CD8-positive, alpha-beta memory T cell (primary cell): ENCODE measurements at regions not wholly inside any gene's neighbourhood (a gene's known extent, or its start where the extent isn't known, plus 50 kb on each side); places are given as distances from the start of the nearest gene placed in this dataset.
"Not testable (repeated sequence)": the region's sequence is repeated elsewhere in the genome, so short reads cannot be mapped to it uniquely, and the experiment has no call there.

ENCODE experiments used
- CTCF ChIA-PET: fragments of 350-600 bp; sonication (Branson Sonifier 250); formaldehyde crosslinking; loops from one replicate; lab custom pipeline; 2021; ENCODE audit warnings: antibody characterized with exemption; lab: Charles Lee
- POLR2A ChIA-PET: fragments of 350-600 bp; sonication (Branson Sonifier 250); formaldehyde crosslinking; loops from one replicate; lab custom pipeline; 2021; ENCODE audit warnings: antibody characterized with exemption; lab: Charles Lee
- DNase-seq, 5 donors: peaks; one replicate each; pipeline versions ENCODE4 v3.0.0 to v3.0.0-alpha.2; 2020 to 2022; ENCODE audit warnings: mixed read lengths in 1 of 5
- H3K27ac ChIP-seq: one replicate; pipeline ENCODE4 v1.7.0; 2013; ENCODE audit warnings: low read depth, mild to moderate bottlenecking, low read length, moderate library complexity
- H3K27me3 ChIP-seq: 2 replicates; pipeline ENCODE4 v1.7.0; 2013; ENCODE audit warnings: low read length, mild to moderate bottlenecking; ENCODE audit not compliant: insufficient read depth, poor library complexity, severe bottlenecking
- H3K36me3 ChIP-seq: 2 replicates; pipeline ENCODE4 v1.7.0; 2013; ENCODE audit warnings: mild to moderate bottlenecking, low read length, moderate library complexity; ENCODE audit not compliant: insufficient read depth
- H3K4me1 ChIP-seq: 2 replicates; pipeline ENCODE4 v1.7.0; 2013; ENCODE audit warnings: mild to moderate bottlenecking, low read length, moderate library complexity; ENCODE audit not compliant: insufficient read depth
- H3K4me3 ChIP-seq: 2 replicates; pipeline ENCODE4 v1.7.0; 2013; ENCODE audit warnings: mild to moderate bottlenecking, low read length
- H3K9me3 ChIP-seq: 2 replicates; pipeline ENCODE4 v1.7.0; 2013; ENCODE audit warnings: mild to moderate bottlenecking, low read length
- H3K27ac Mint-ChIP-seq, 8 donors: one replicate each; pipeline ENCODE4 v1.8.0; 2020 to 2021; ENCODE audit warnings: mixed read lengths in 8 of 8, mild to moderate bottlenecking in 6 of 8, inconsistent platforms in 3 of 8, moderate library complexity in 3 of 8
- H3K27me3 Mint-ChIP-seq, 2 donors: one replicate each; pipeline ENCODE4 v1.8.0; 2020 to 2021; ENCODE audit warnings: mixed read lengths in 2 of 2, mild to moderate bottlenecking in 1 of 2, moderate library complexity in 1 of 2
- H3K36me3 Mint-ChIP-seq, 3 donors: one replicate each; pipeline ENCODE4 v1.8.0; 2020 to 2021; ENCODE audit warnings: mixed read lengths in 3 of 3, inconsistent platforms in 1 of 3, mild to moderate bottlenecking in 1 of 3
- H3K4me1 Mint-ChIP-seq, 3 donors: one replicate each; pipeline ENCODE4 v1.8.0; 2020 to 2021; ENCODE audit warnings: mixed read lengths in 3 of 3, inconsistent platforms in 1 of 3, mild to moderate bottlenecking in 1 of 3
- H3K4me3 Mint-ChIP-seq, 7 donors: one replicate each; pipeline ENCODE4 v1.8.0; 2020 to 2021; ENCODE audit warnings: mixed read lengths in 7 of 7, mild to moderate bottlenecking in 6 of 7, moderate library complexity in 4 of 7, inconsistent platforms in 2 of 7
- H3K9me3 Mint-ChIP-seq, 5 donors: one replicate each; pipeline ENCODE4 v1.8.0; 2020 to 2022; ENCODE audit warnings: mixed read lengths in 5 of 5, mild to moderate bottlenecking in 3 of 5, moderate library complexity in 2 of 5, inconsistent platforms in 1 of 5

GRCh38 chr5:179453616-179454015 is 96.7 kb upstream of the RUFY1 start:
- H3K36me3 ChIP-seq: no peaks in the 10 kb centered on the region
- Mint-ChIP-seq H3K27ac (no peak overlapping the region), H3K4me3 (no peak overlapping the region), H3K4me1 (no peaks in the 10 kb centered on the region), H3K36me3 (no peaks in the 10 kb centered on the region), H3K27me3 (peaks cover 8 to 18% of the 10 kb centered on the region in 2 donors), H3K9me3 (peaks cover 3 to 12% (median 6%) of the 10 kb centered on the region in 5 donors)
- CTCF ChIA-PET: no interaction called here
- DNase-seq: no peak
- H3K9me3 ChIP-seq: peaks cover 6% of the 10 kb centered on the region
- H3K27ac ChIP-seq: no peak overlapping the region
- POLR2A ChIA-PET: no interaction called here
- H3K4me1 ChIP-seq: no peaks in the 10 kb centered on the region
- no peaks in the 10 kb centered on the region for H3K27me3 ChIP-seq
- H3K4me3 ChIP-seq: no peak overlapping the region

DNA sequence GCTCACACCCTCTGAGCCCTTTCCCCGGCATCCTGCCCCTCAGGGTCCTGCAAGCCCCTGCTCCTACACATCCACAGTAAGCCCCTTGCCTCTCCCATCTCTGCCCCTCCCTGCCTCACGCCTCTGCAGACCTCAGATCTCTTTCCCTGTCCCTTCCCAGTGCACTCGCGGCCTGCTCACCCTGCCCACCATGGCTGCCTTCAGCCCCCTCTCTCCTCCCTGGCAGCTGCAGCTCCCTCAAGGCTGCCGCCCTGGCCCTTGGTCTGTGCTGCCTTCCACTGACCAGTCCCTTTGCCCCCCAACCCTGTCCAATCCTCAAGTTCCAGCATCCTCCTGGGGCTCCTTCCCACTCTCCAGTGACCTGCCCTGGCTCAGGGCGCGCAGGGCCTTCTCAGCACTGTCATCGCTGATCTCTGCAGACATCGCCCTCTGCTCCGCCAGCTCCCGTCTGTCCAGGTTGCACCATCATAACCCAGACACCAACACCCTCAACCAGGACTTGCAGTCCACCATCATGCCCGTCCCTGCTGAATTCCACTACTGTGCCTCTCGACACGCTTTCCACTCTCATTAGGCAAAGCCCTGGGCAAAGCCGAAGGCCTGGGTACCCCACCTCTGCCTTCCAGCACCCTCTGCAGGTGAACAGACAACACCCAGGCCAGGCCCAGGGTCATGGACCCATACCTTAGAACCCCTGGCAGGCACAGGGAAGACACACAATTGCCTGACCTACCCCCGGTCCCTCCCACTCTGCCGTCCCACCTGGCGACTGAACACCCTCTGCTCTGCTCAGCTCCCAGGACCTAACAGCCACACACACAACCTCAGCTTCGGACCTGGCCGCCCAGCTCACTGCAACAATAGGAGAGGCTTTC is 97.8 kb upstream of the RUFY1 start:
- no peak for DNase-seq
- Histone ChIP-seq H3K36me3 (no peaks in the 10 kb centered on the region), H3K27ac (no peak overlapping the region), H3K27me3 (no peaks in the 10 kb centered on the region), H3K4me3 (no peak overlapping the region), H3K9me3 (peaks cover 6% of the 10 kb centered on the region), H3K4me1 (no peaks in the 10 kb centered on the region)
- Mint-ChIP-seq H3K4me1 (no peaks in the 10 kb centered on the region), H3K27ac (no peak overlapping the region), H3K9me3 (peaks cover 3 to 12% (median 5%) of the 10 kb centered on the region in 5 donors), H3K36me3 (no peaks in the 10 kb centered on the region), H3K4me3 (no peak overlapping the region), H3K27me3 (peaks cover 8 to 18% of the 10 kb centered on the region in 2 donors)
- CTCF ChIA-PET: no interaction called here
- POLR2A ChIA-PET: no interaction called here

DNA sequence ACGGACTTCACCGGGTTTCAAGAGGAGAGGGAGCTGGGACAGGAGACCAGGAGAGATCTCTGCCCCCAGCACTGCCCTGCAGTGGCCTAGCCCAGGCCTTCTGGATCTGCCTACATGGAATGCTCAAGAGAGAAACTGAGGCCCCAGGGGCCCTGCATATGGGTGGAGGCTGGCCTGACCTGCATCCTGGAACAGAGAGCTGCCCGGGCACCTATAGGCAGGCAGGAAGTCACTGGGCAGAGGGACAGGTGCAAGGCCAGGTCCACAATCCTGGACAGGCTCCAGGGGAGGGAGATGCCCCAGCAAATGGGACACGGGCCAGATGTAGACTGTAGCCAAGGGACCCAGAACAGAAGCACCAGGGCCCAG is 98.5 kb upstream of the RUFY1 start:
- H3K9me3 Mint-ChIP-seq: peaks cover 3 to 12% (median 5%) of the 10 kb centered on the region in 5 donors
- no peak overlapping the region for H3K27ac ChIP-seq
- H3K36me3 Mint-ChIP-seq: no peaks in the 10 kb centered on the region

DNA sequence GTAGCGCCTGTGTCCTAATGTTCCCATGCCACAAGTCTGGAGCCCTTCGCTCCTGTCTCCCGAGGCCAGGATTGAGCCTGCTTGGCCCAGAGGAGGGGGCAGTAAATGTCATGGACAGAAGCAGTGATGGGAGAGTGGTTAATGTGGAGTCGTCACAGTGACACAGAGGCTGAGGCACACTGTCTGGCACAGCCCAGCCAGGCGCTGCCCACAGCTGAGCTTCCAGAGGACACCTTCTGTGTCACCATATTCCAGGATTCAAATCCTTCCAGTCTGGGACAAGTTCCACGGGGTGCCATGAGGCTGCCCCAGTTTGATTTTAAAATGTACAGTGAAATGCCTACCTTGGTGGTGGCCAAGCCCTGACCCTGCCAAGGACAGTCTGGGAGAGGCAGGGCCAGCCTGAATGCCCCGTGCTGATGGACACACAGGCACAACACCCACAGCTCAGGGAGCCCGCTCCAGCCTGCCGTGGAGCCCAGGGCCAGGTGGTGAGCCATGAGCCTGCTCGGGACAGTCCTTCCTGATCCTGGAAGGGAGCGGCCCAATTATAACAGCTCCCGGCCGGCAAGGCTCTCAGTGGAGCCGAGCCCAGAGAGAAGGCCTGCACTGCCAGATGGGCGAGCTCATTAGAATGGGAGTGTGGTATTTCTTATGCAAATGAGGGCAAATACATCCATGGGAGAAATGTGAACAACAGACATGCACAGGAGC is 99.1 kb upstream of the RUFY1 start:
- ChIA-PET POLR2A (no interaction called here), CTCF (no interaction called here)
- H3K36me3 ChIP-seq: no peaks in the 10 kb centered on the region
- Mint-ChIP-seq H3K4me3 (no peak overlapping the region), H3K27me3 (peaks cover 8 to 18% of the 10 kb centered on the region in 2 donors), H3K9me3 (peaks cover 0 to 12% (median 3%) of the 10 kb centered on the region in 5 donors), H3K27ac (no peak overlapping the region), H3K36me3 (no peaks in the 10 kb centered on the region), H3K4me1 (no peaks in the 10 kb centered on the region)
- no peak overlapping the region for H3K27ac ChIP-seq
- no peaks in the 10 kb centered on the region for H3K27me3 ChIP-seq
- H3K4me3 ChIP-seq: no peak overlapping the region
- no peak for DNase-seq
- H3K4me1 ChIP-seq: no peaks in the 10 kb centered on the region
- peaks cover 6% of the 10 kb centered on the region for H3K9me3 ChIP-seq

More for the DNA sequence above, 98.5 kb upstream of the RUFY1 start:
- H3K36me3 ChIP-seq: no peaks in the 10 kb centered on the region
- no peak for DNase-seq
- no peaks in the 10 kb centered on the region for H3K4me1 ChIP-seq
- H3K27me3 ChIP-seq: no peaks in the 10 kb centered on the region
- peaks cover 8 to 18% of the 10 kb centered on the region in 2 donors for H3K27me3 Mint-ChIP-seq
- no peak overlapping the region for H3K27ac Mint-ChIP-seq
- no peak overlapping the region for H3K4me3 Mint-ChIP-seq
- H3K9me3 ChIP-seq: peaks cover 6% of the 10 kb centered on the region
- POLR2A ChIA-PET: no interaction called here
- no peak overlapping the region for H3K4me3 ChIP-seq
- no peaks in the 10 kb centered on the region for H3K4me1 Mint-ChIP-seq
- CTCF ChIA-PET: no interaction called here

GRCh38 chr5:179449950-179450349 is 100.4 kb upstream of the RUFY1 start:
- H3K36me3 Mint-ChIP-seq, POLR2A ChIA-PET, H3K4me1 ChIP-seq, H3K36me3 ChIP-seq, CTCF ChIA-PET, H3K27ac ChIP-seq, H3K27me3 ChIP-seq, H3K4me1 Mint-ChIP-seq, H3K9me3 ChIP-seq, DNase-seq, H3K4me3 Mint-ChIP-seq, H3K27ac Mint-ChIP-seq, H3K9me3 Mint-ChIP-seq, H3K4me3 ChIP-seq: not testable (repeated sequence)
- H3K27me3 Mint-ChIP-seq: peaks cover 8 to 20% of the 10 kb centered on the region in 2 donors

GRCh38 chr5:179448282-179448681 is 102.1 kb upstream of the RUFY1 start:
- CTCF ChIA-PET: not testable (repeated sequence)

GRCh38 chr5:179442289-179442688 is 97.0 kb upstream of the ADAMTS2 start:
- H3K9me3 ChIP-seq, H3K27ac Mint-ChIP-seq, H3K4me3 ChIP-seq, H3K9me3 Mint-ChIP-seq, H3K36me3 Mint-ChIP-seq, CTCF ChIA-PET, H3K27me3 ChIP-seq, DNase-seq, POLR2A ChIA-PET, H3K4me1 ChIP-seq, H3K4me1 Mint-ChIP-seq, H3K4me3 Mint-ChIP-seq, H3K36me3 ChIP-seq, H3K27ac ChIP-seq: not testable (repeated sequence)
- H3K27me3 Mint-ChIP-seq: peaks cover under 1 to 11% of the 10 kb centered on the region in 2 donors

More at GRCh38 chr5:179448282-179448681, 102.1 kb upstream of the RUFY1 start:
- H3K36me3 Mint-ChIP-seq, H3K9me3 ChIP-seq, H3K4me3 Mint-ChIP-seq, H3K9me3 Mint-ChIP-seq, H3K4me1 Mint-ChIP-seq, H3K36me3 ChIP-seq, H3K4me3 ChIP-seq, DNase-seq, H3K27ac ChIP-seq, H3K4me1 ChIP-seq, H3K27ac Mint-ChIP-seq, POLR2A ChIA-PET, H3K27me3 ChIP-seq: not testable (repeated sequence)
- peaks cover 5 to 20% of the 10 kb centered on the region in 2 donors for H3K27me3 Mint-ChIP-seq

DNA sequence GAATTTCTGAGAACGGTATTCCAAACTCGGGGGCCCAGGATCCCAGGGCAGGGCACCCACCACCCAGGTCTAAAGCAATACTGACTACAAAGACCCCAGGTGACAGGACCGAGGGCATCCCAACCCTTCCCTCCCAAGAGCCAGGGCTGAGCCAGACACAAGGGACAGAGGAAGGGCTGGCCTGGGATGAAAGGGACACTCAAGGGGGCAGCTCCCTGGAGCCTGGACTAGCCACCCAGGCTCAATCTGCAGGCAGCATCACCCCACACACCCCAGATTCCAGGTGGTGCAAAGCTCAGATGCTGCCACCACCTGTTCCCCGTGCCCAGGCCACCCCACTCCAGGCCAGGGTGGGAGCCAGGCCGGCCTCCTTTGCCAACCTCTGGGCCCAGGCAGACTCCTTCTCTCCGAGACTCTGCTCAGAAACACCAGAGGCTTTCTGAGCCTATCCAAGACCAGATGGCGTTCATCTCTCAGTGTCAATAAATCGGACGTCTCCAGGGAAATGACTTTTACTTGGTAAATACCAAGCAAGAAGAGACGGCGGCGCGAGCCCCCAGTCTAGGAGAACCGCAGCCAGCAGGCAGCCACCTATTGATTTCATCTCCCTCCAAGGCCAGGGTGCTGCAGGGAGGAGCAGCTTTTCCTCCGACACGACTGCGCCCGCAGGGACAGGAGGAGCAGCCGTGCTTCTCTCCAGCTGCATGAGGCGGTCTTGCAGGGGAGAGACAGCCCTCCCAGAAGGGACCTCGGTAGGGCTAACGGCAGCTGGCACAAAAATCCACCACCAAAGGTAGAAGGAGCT is 94.1 kb upstream of the ADAMTS2 start:
- POLR2A ChIA-PET: no interaction called here
- no peaks in the 10 kb centered on the region for H3K9me3 ChIP-seq
- no peaks in the 10 kb centered on the region for H3K36me3 ChIP-seq
- no peaks in the 10 kb centered on the region for H3K9me3 Mint-ChIP-seq
- H3K27ac Mint-ChIP-seq: no peak overlapping the region
- H3K27me3 ChIP-seq: no peaks in the 10 kb centered on the region
- no peaks in the 10 kb centered on the region for H3K4me1 ChIP-seq
- H3K4me3 ChIP-seq: no peak overlapping the region
- H3K4me1 Mint-ChIP-seq: no peaks in the 10 kb centered on the region
- no peaks in the 10 kb centered on the region for H3K36me3 Mint-ChIP-seq
- CTCF ChIA-PET: no interaction called here
- no peak for DNase-seq
- no peak overlapping the region for H3K27ac ChIP-seq
- peaks cover 3 to 20% of the 10 kb centered on the region in 2 donors for H3K27me3 Mint-ChIP-seq
- H3K4me3 Mint-ChIP-seq: no peak overlapping the region
